DOHH2 (cell line): ENCODE measurements at regions not wholly inside any gene's neighbourhood (a gene's known extent, or its start where the extent isn't known, plus 50 kb on each side); places are given as distances from the start of the nearest gene placed in this dataset.

Experiments
- H3F3A ChIP-seq: fragments of 200-600 bp; sonication (generic), shearing (Covaris generic); 2 replicates; pipeline ENCODE4 v1.6.0; 2016; ENCODE audit warnings: antibody characterized with exemption, mild to moderate bottlenecking; ENCODE audit not compliant: control insufficient read depth, insufficient read depth
- H3K27ac ChIP-seq: fragments of 200-600 bp; sonication (generic); 2 replicates; pipeline ENCODE4 v1.5.1; 2014; ENCODE audit warnings: low read depth, mild to moderate bottlenecking, low read length, moderate library complexity
- H3K27me3 ChIP-seq: fragments of 200-600 bp; sonication (generic); 2 replicates; pipeline ENCODE4 v1.6.1; 2014; ENCODE audit warnings: mild to moderate bottlenecking, low read length, mixed read lengths; ENCODE audit not compliant: control insufficient read depth
- H3K36me3 ChIP-seq: fragments of 200-600 bp; sonication (generic); 2 replicates; pipeline ENCODE4 v1.6.1; 2014; ENCODE audit warnings: mild to moderate bottlenecking, low read length, moderate library complexity, mixed read lengths; ENCODE audit not compliant: control insufficient read depth
- H3K4me1 ChIP-seq: fragments of 200-600 bp; sonication (generic); 2 replicates; pipeline ENCODE4 v1.6.1; 2014; ENCODE audit warnings: mild to moderate bottlenecking, low read length, mixed read lengths; ENCODE audit not compliant: control insufficient read depth
- H3K4me2 ChIP-seq: fragments of 200-600 bp; sonication (generic); 2 replicates; pipeline ENCODE4 v1.6.0; 2014; ENCODE audit warnings: mild to moderate bottlenecking, low read length, moderate library complexity
- H3K4me3 ChIP-seq: fragments of 200-600 bp; sonication (generic); 2 replicates; pipeline ENCODE4 v1.5.1; 2014; ENCODE audit warnings: mild to moderate bottlenecking, low read length, mixed read lengths
- H3K79me2 ChIP-seq: fragments of 200-600 bp; sonication (generic); 2 replicates; pipeline ENCODE4 v1.6.1; 2014; ENCODE audit warnings: mild to moderate bottlenecking, low read length, mixed read lengths; ENCODE audit not compliant: control insufficient read depth
- H3K9me2 ChIP-seq: fragments of 200-600 bp; sonication (generic); replicated peaks from 2 replicates; pipeline ENCODE4 v1.6.1; 2014; ENCODE audit warnings: mild to moderate bottlenecking, low read length, mixed read lengths; ENCODE audit not compliant: control insufficient read depth
- H3K9me3 ChIP-seq: fragments of 200-600 bp; sonication (generic); 2 replicates; pipeline ENCODE4 v1.6.1; 2014; ENCODE audit warnings: antibody characterized with exemption, low read length, mixed read lengths; ENCODE audit not compliant: control insufficient read depth, insufficient read depth
- H4K20me1 ChIP-seq: fragments of 200-600 bp; sonication (generic); 2 replicates; pipeline ENCODE4 v1.6.0; 2014; ENCODE audit warnings: low read depth, mild to moderate bottlenecking, antibody characterized with exemption, low read length, moderate library complexity; ENCODE audit not compliant: control insufficient read depth, insufficient read depth
- EZH2phosphoT487 ChIP-seq: fragments of 200-600 bp; sonication (generic); IDR thresholded peaks from 2 replicates; pipeline ENCODE4 v1.6.1; 2017; ENCODE audit warnings: borderline replicate concordance, mild to moderate bottlenecking, antibody characterized with exemption, low read length, moderate library complexity, mixed read lengths
- TF ChIP-seq, protein P1 (sequence below): fragments of 200-600 bp; sonication (generic); IDR thresholded peaks from one replicate; pipeline ENCODE4 v1.5.1; 2014; ENCODE audit warnings: antibody characterized with exemption, mild to moderate bottlenecking, low read depth, low read length; ENCODE audit not compliant: poor library complexity, severe bottlenecking

DNA sequence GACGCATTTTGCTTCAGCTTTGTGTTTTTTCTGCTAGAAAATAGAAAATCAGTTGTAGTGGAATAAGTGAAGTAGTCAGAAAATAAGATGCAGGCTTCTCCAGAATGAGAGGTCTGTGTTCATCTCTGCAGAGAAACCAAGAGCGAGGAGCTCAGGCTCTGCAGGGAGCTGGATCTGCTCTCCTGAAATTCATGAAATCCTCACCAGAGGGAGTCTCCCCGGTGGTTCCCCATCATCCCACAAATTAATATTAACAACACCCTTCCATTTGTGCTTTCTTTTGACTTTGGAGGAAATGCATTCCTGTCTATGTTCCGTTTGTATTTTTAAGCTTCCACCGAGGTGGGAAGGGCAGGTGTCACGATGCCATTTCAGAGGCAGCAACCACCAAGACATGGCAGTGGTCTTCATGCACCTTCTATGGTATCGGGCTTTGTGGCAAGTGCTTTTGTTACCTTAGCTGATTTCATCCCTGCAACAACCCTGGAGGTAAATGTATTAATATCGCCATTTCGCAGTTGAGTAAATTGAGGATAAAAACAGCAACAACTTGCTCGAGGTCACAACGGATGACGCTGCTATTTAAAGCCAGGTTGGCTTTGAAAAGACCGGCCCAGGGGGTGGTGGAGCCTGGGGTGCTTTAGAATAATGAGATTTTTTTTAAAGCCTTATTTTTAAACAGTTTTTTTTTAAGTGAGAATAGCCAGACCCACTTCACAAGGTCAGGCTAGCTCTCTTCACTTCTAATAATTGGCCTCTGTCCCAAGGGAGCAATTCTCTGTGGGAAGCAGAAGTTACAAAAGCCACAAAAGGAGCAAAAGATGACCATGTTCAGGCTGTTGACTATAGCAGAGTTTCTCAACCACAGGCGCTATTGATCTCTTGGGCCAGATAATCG, 367.6 kb upstream of the ERCC4 start:
- H3K79me2 ChIP-seq: no peaks in the 10 kb centered on the region
- TF ChIP-seq, protein P1, sequence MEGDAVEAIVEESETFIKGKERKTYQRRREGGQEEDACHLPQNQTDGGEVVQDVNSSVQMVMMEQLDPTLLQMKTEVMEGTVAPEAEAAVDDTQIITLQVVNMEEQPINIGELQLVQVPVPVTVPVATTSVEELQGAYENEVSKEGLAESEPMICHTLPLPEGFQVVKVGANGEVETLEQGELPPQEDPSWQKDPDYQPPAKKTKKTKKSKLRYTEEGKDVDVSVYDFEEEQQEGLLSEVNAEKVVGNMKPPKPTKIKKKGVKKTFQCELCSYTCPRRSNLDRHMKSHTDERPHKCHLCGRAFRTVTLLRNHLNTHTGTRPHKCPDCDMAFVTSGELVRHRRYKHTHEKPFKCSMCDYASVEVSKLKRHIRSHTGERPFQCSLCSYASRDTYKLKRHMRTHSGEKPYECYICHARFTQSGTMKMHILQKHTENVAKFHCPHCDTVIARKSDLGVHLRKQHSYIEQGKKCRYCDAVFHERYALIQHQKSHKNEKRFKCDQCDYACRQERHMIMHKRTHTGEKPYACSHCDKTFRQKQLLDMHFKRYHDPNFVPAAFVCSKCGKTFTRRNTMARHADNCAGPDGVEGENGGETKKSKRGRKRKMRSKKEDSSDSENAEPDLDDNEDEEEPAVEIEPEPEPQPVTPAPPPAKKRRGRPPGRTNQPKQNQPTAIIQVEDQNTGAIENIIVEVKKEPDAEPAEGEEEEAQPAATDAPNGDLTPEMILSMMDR: no peak
- no peak for TF ChIP-seq EZH2phosphoT487

DNA sequence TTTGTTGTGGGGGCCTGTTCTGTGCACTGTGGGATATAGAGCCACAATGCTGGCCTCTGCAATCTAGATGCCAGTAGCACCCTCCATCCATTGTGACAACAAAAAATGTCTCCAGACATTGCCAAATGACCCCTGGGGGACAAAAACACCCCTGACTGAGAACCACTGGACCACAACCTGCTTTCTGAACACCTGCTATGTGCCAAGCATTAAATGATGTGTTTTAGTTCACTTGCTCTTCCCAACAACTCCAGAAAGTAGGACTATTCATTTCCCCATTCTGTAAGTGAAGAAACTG, 367.0 kb upstream of the ERCC4 start:
- Histone ChIP-seq H3K27ac (no peak overlapping the region), H4K20me1 (no peaks in the 10 kb centered on the region), H3K27me3 (no peaks in the 10 kb centered on the region), H3K9me3 (no peaks in the 10 kb centered on the region), H3K79me2 (no peaks in the 10 kb centered on the region), H3K36me3 (no peaks in the 10 kb centered on the region), H3K4me2 (no peak overlapping the region), H3K4me1 (no peaks in the 10 kb centered on the region), H3K4me3 (no peak overlapping the region), H3K9me2 (no peaks in the 10 kb centered on the region), H3F3A (no peaks in the 10 kb centered on the region)
- no peak for TF ChIP-seq EZH2phosphoT487
- TF ChIP-seq, protein P1: no peak

More for the DNA sequence above, 367.6 kb upstream of the ERCC4 start:
- no peaks in the 10 kb centered on the region for H3K9me3 ChIP-seq
- no peaks in the 10 kb centered on the region for H4K20me1 ChIP-seq
- H3K27ac ChIP-seq: no peak overlapping the region
- H3K4me2 ChIP-seq: no peak overlapping the region
- no peaks in the 10 kb centered on the region for H3K27me3 ChIP-seq
- H3K36me3 ChIP-seq: no peaks in the 10 kb centered on the region
- H3K4me3 ChIP-seq: no peak overlapping the region
- no peaks in the 10 kb centered on the region for H3K9me2 ChIP-seq
- H3K4me1 ChIP-seq: no peaks in the 10 kb centered on the region
- no peaks in the 10 kb centered on the region for H3F3A ChIP-seq

DNA sequence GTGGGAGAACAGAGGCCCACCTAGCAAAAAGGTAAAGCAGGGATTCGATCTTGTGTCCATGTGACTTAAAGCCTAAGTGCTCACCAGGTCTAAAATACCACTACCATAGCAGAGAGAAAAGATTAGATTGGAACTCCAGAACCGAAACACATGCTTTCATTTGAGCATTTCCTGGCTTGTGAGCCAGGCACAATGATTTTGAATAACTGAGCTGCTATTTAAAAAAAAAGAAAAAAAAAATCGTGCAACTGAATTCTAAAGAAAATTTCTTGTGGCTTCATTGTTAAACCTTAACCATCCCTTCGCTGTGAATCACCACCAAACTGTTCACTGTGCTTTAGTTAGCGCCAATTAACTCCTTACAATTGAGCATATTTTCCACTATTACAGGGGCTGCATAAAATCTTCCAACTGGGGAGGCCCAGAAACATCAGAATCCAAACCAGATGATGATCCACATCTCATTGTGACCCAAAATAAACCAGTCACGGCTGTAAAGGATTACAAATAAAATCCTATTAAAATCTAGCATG, 366.4 kb upstream of the ERCC4 start:
- Histone ChIP-seq H3K4me3 (no peak overlapping the region), H3K4me2 (no peak overlapping the region), H3F3A (no peaks in the 10 kb centered on the region), H3K9me3 (no peaks in the 10 kb centered on the region), H3K36me3 (no peaks in the 10 kb centered on the region), H4K20me1 (no peaks in the 10 kb centered on the region), H3K27ac (no peak overlapping the region), H3K4me1 (no peaks in the 10 kb centered on the region), H3K79me2 (no peaks in the 10 kb centered on the region), H3K9me2 (no peaks in the 10 kb centered on the region), H3K27me3 (no peaks in the 10 kb centered on the region)
- TF ChIP-seq EZH2phosphoT487: no peak
- TF ChIP-seq, protein P1: no peak
